Left ventricle myocardium superior (tissue), 1 donor: ENCODE measurements at regions not wholly inside any gene's neighbourhood (a gene's known extent, or its start where the extent isn't known, plus 50 kb on each side); places are given as distances from the start of the nearest gene placed in this dataset.

Experiments used
- ATAC-seq: fragments of 200-7000 bp; cut with Tn5 transposase; one replicate; pipeline ENCODE4 v1.9.1; 2020; ENCODE audit warnings: mild to moderate bottlenecking, moderate library complexity
- DNase-seq: peaks from one replicate; pipeline ENCODE4 v3.0.0-alpha.2; 2020
- intact Hi-C: fragments of 100-400 bp; cut with micrococcal nuclease; formaldehyde crosslinking; loops from one replicate; pipeline ENCODE4 v1.11.0; 2022
- donor health status: DM: no; HTN: yes; CAD: no; lungs with severe emphysema.

- intact Hi-C loops, result no loop called here
- no peak for DNase-seq
- ATAC-seq, result no peak
Observed at GRCh38 chr1:94629259-94630181, 88.0 kb upstream of the F3 start.

- peak; percentile 60 for ATAC-seq
- no peak for DNase-seq
- intact Hi-C loops, result no loop called here
Observed at GRCh38 chr1:94628499-94628843, 86.9 kb upstream of the F3 start.

- peak; percentile 87 for ATAC-seq
- intact Hi-C loops, result no loop called here
Observed at GRCh38 chr1:94627771-94628498, 86.4 kb upstream of the F3 start.

GRCh38 chr1:94624203-94624602, 82.6 kb upstream of the F3 start:
- intact Hi-C loops, result no loop called here
- ATAC-seq (no peak), DNase-seq (no peak)

More at GRCh38 chr1:94627771-94628498, 86.4 kb upstream of the F3 start:
- DNase-seq, result no peak

GRCh38 chr1:94623560-94624148, 82.1 kb upstream of the F3 start:
- ATAC-seq (no peak), DNase-seq (no peak)
- intact Hi-C loops, result no loop called here

GRCh38 chr1:94622757-94623156, 81.2 kb upstream of the F3 start:
- intact Hi-C loops, result no loop called here
- ATAC-seq (no peak), DNase-seq (no peak)

- intact Hi-C loops, result no loop called here
- ATAC-seq, result no peak
- DNase-seq, result no peak
Observed at GRCh38 chr1:94621802-94622201, 80.2 kb upstream of the F3 start.

GRCh38 chr1:94621395-94621794, 79.8 kb upstream of the F3 start:
- ATAC-seq (no peak), DNase-seq (peak; percentile 39)
- intact Hi-C loops, result no loop called here

- ATAC-seq (no peak), DNase-seq (no peak)
- intact Hi-C loops, result no loop called here
Observed at GRCh38 chr1:94620345-94621031, 78.9 kb upstream of the F3 start.

- no peak for DNase-seq
- intact Hi-C loops, result no loop called here
- no peak for ATAC-seq
Observed at GRCh38 chr1:94619731-94620130, 78.2 kb upstream of the F3 start.

- ATAC-seq, result no peak
- DNase-seq, result no peak
- intact Hi-C loops, result no loop called here
Observed at GRCh38 chr1:94617957-94618739, 76.6 kb upstream of the F3 start.

- no peak for ATAC-seq
- intact Hi-C loops, result no loop called here
- DNase-seq, result no peak
Observed at GRCh38 chr1:94617134-94617805, 75.7 kb upstream of the F3 start.

GRCh38 chr1:94616506-94616905, 74.9 kb upstream of the F3 start:
- no peak for ATAC-seq
- no peak for DNase-seq
- intact Hi-C loops, result no loop called here

GRCh38 chr1:94614996-94615395, 73.4 kb upstream of the F3 start:
- intact Hi-C loops, result no loop called here
- DNase-seq (peak; percentile 47), ATAC-seq (peak; percentile 59)

- intact Hi-C loops, result no loop called here
- DNase-seq (no peak), ATAC-seq (no peak)
Observed at GRCh38 chr1:94614168-94614815, 72.7 kb upstream of the F3 start.

GRCh38 chr1:94612525-94613204, 71.1 kb upstream of the F3 start:
- ATAC-seq (no peak), DNase-seq (no peak)
- intact Hi-C loops, result no loop called here

- DNase-seq (no peak), ATAC-seq (no peak)
- intact Hi-C loops, result no loop called here
Observed at GRCh38 chr1:94611681-94612475, 70.3 kb upstream of the F3 start.
